Right renal pelvis (tissue), 4 donors: ENCODE measurements at regions not wholly inside any gene's neighbourhood (a gene's known extent, or its start where the extent isn't known, plus 50 kb on each side); places are given as distances from the start of the nearest gene placed in this dataset.
A peak's percentile ranks its signal among the peaks of the same experiment; 100 is the strongest.
"Not testable (repeated sequence)": the region's sequence is repeated elsewhere in the genome, so short reads cannot be mapped to it uniquely, and the experiment has no call there.

Experiments
- DNase-seq, 4 donors: peaks; one replicate each; pipeline ENCODE4 v3.0.0-alpha.2; 2013; ENCODE audit warnings: low read depth in 4 of 4, low spot score in 3 of 4, missing footprints in 1 of 4

GRCh38 chr4:158958489-158959270 lies 144.2 kb upstream of the RAPGEF2 start:
- DNase-seq: no peak

- no peak for DNase-seq
These were observed 140.5 kb upstream of the RAPGEF2 start for GRCh38 chr4:158962393-158962792.

GRCh38 chr4:158963282-158963681 lies 139.6 kb upstream of the RAPGEF2 start:
- not testable (repeated sequence) for DNase-seq

GRCh38 chr4:158964114-158964727 lies 138.7 kb upstream of the RAPGEF2 start:
- no peak for DNase-seq

DNA sequence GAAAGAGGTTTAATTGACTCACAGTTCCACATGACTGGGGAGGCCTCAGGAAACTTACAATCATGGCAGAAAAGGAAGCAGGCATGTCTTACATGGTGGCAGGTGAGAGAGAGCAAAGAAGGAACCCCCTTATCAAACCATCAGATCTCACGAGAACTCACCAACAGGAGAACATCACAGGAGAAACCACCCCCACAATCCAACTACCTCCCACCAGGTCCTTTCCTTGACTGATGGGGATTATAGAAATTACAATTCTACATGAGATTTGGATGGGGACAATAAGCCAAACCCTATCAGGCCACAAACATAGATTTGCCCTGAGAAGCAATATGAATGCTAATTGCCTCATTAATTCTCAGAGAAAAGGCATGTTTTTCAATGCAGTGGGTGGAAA lies 138.2 kb upstream of the RAPGEF2 start:
- DNase-seq: no peak

GRCh38 chr4:158965226-158965625 lies 137.7 kb upstream of the RAPGEF2 start:
- peak in 1 of 4 donors; percentile 8 for DNase-seq

DNA sequence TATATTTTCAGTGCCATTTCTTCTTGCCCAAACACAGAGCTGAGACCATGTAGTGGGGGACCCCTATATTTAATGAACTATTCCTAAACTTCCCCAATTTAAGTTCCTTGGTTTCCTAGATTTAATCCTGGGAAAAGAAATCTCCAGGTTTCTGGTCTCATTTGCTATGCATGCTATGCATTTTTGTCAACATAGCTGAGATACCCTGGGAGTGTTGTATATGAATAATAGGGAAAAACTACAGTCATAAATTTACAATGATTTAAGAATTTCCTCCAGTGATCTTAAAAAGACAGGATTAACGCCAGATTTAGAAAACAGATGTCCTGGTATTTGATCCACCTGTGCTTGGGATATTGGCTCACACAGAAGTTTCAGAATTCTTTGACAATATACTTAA lies 136.8 kb upstream of the RAPGEF2 start:
- DNase-seq: no peak

DNA sequence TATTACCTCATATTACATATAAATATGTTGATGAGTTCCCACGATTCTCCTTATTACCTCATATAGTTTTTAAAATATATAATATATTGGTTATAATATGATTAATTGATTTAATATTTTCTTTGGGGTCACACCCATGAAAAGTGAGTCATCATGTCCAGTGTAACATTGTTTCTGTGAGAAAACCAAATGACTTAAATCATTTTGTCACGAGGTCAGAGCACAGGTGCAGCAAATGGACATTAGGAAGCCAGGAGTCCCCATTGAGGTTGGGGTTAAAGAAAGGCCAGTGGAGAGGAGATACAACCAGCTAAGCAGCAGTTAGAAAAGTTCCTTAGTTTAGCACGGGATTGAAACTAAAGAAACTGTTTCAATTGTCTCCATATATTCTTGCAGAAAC lies 133.9 kb upstream of the RAPGEF2 start:
- no peak for DNase-seq

- DNase-seq: no peak
These were observed 132.1 kb upstream of the RAPGEF2 start for GRCh38 chr4:158970812-158971211.

GRCh38 chr4:158974438-158974837 lies 128.4 kb upstream of the RAPGEF2 start:
- DNase-seq: not testable (repeated sequence)

DNA sequence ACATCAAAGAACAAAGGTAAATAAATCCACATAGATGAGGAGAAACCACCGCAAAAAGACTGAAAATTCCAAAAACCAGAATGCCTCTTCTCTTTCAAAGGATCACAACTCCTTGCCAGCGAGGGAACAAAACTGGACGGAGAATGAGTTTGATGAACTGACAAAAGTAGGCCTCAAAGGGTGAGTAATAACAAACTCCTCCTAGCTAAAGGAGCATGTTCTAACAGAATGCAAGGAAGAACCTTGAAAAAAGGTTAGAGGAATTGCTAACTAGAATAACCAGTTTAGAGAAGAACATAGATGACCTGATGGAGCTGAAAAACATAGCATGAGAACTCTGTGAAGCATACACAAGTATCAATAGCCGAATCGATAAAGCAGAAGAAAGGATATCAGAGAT lies 122.2 kb upstream of the RAPGEF2 start:
- not testable (repeated sequence) for DNase-seq

GRCh38 chr4:158991534-158992155 lies 111.2 kb upstream of the RAPGEF2 start:
- no peak for DNase-seq

DNA sequence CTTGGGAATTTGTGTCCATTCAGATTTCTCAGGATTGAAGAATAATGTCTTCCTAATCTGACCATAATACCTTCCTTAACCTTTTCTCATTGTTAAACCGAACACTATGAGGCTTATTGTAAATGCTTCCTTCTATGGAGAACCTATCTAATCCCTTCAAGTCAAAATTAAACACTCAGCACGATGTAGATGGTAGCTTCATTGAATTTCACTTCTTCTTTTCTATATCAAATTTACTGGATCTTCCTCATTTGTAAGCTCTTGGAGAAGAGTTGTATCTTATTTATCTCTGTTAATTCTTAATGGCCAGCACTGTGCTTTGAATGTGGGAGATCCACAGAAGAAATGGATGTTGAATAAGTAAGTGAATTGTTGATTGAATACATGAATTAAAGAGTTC lies 109.0 kb upstream of the RAPGEF2 start:
- no peak for DNase-seq

- DNase-seq: no peak
These were observed 107.8 kb upstream of the RAPGEF2 start for GRCh38 chr4:158995040-158995439.

DNA sequence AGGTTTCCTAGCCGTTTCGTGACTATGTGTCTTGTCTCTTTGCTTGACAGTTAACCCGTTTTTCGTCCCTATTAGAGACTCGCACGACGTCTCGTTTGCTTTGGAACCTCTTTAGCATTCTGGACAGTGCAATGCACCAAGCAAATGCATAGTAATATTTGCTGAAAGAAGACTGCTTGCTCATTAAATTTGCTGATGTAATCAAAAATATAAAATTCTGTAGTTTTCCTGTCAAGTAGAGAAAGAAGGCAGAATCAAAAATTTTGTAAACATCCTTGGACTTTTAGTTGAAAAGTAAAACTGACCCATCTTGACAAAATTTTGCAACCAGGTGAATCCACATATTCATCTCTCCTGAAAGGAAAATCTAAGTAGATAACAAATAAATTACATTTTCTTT lies 106.9 kb upstream of the RAPGEF2 start:
- no peak for DNase-seq

- no peak for DNase-seq
These were observed 106.2 kb upstream of the RAPGEF2 start for GRCh38 chr4:158996669-158997074.

DNA sequence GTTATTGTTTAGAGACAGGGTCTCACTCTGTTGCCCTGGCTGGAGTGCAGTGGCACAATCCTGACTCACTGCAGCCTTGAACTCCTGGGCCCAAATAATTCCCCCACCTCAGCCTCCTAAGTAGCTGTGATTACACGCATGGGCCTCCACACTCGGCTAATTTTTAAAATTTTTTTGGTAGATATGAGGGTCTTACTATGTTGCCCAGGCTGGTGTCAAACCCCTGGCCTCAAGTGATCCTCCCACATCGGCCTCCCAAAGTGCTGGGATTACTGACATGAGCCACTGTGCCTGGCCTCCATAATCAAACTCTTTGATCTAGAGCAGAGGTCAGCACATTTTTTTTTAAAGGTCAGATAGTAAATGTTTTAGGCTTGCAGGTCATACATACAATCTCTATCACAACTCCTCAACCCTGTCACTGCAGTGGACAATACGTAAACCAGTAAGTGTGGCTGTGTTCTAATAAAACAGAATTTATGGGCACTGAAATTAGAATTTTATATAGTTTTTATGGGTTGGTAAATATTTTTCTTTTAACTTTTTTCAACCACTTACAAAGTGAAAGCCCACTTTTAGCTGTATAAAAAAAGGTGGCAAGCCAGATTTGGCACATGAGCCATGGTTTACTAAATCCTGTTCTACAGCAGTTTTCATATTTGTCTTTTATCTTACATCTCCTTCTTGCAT lies 105.1 kb upstream of the RAPGEF2 start:
- DNase-seq: no peak

- no peak for DNase-seq
These were observed 104.3 kb upstream of the RAPGEF2 start for GRCh38 chr4:158998624-158999023.

GRCh38 chr4:158999166-158999682 lies 103.7 kb upstream of the RAPGEF2 start:
- no peak for DNase-seq

- no peak for DNase-seq
These were observed 103.0 kb upstream of the RAPGEF2 start for GRCh38 chr4:158999849-159000248.

DNA sequence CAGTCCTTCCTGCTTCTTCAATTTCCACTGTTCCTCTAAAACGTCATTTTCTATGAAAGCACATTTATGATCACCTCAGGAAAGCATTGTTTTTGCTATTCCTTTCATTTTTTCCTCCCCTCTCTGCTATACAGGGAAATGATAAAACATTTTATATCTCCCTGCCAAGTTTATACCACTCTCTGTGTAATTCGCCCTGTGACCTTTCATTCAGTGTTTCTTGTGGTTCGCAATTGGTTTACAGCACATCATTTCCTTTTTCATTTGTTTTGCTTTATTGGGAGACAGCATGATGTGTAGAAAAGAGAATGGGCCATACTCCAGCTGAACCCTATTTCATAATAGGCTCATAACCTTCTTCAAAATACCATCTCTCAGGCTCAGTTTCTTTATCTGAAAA lies 99.9 kb upstream of the RAPGEF2 start:
- DNase-seq: no peak
